ENCODE measurements at regions not wholly inside any gene's neighbourhood (a gene's known extent, or its start where the extent isn't known, plus 50 kb on each side); places are given as distances from the start of the nearest gene placed in this dataset.

GRCh38 chr1:82472489-82473131 is 671.9 kb downstream of the ADGRL2 start:
- DNase-seq = no peak
- Mint-ChIP-seq H3K4me3 (ENCODE audit: low read depth, unreplicated experiment) (no peak overlapping the region), H3K27me3 (ENCODE audit: unreplicated experiment) (no peaks in the 10 kb centered on the region), H3K27ac (ENCODE audit: unreplicated experiment) (no peak overlapping the region), H3K36me3 (ENCODE audit: insufficient read depth, unreplicated experiment) (no peaks in the 10 kb centered on the region), H3K4me1 (ENCODE audit: low read depth, unreplicated experiment) (no peaks in the 10 kb centered on the region), H3K9me3 (ENCODE audit: low read depth, unreplicated experiment) (peaks cover 7% of the 10 kb centered on the region)
- no TSS peak for BruUV-seq (replicated peaks)
- CTCF ChIA-PET = no interaction called here
- TF ChIP-seq CTCF (IDR thresholded peaks at IDR 0.05; ENCODE audit: unreplicated experiment) = no peak
- intact Hi-C loops (cut with micrococcal nuclease; ENCODE audit: unreplicated experiment) = no loop called here

- intact Hi-C loops (cut with micrococcal nuclease; ENCODE audit: unreplicated experiment) = loop anchor here (5.0 kb wide), 1 partner anchor 805 kb away; no protein-coding TSS in a partner anchor
Observed at GRCh38 chr1:82466891-82467290, 666.2 kb downstream of the ADGRL2 start.

GRCh38 chr1:82466416-82466815 is 665.7 kb downstream of the ADGRL2 start:
- no peaks in the 10 kb centered on the region for H3K4me1 Mint-ChIP-seq (ENCODE audit: low read depth, unreplicated experiment)
- BruUV-seq (replicated peaks) = no TSS peak
- TF ChIP-seq CTCF (IDR thresholded peaks at IDR 0.05; ENCODE audit: unreplicated experiment) = no peak
- H3K36me3 Mint-ChIP-seq (ENCODE audit: insufficient read depth, unreplicated experiment) = no peaks in the 10 kb centered on the region
- no peak overlapping the region for H3K27ac Mint-ChIP-seq (ENCODE audit: unreplicated experiment)
- H3K27me3 Mint-ChIP-seq (ENCODE audit: unreplicated experiment) = no peaks in the 10 kb centered on the region
- H3K9me3 Mint-ChIP-seq (ENCODE audit: low read depth, unreplicated experiment) = peaks cover 6% of the 10 kb centered on the region
- intact Hi-C loops (cut with micrococcal nuclease; ENCODE audit: unreplicated experiment) = loop anchor here (5.0 kb wide), 1 partner anchor 804 kb away; no protein-coding TSS in a partner anchor
- no peak overlapping the region for H3K4me3 Mint-ChIP-seq (ENCODE audit: low read depth, unreplicated experiment)
- CTCF ChIA-PET = no interaction called here
- DNase-seq = no peak

More at GRCh38 chr1:82466891-82467290, 666.2 kb downstream of the ADGRL2 start:
- H3K27me3 Mint-ChIP-seq (ENCODE audit: unreplicated experiment) = no peaks in the 10 kb centered on the region
- peaks cover 5% of the 10 kb centered on the region for H3K9me3 Mint-ChIP-seq (ENCODE audit: low read depth, unreplicated experiment)
- DNase-seq = no peak
- H3K36me3 Mint-ChIP-seq (ENCODE audit: insufficient read depth, unreplicated experiment) = no peaks in the 10 kb centered on the region
- H3K4me3 Mint-ChIP-seq (ENCODE audit: low read depth, unreplicated experiment) = no peak overlapping the region
- no peaks in the 10 kb centered on the region for H3K4me1 Mint-ChIP-seq (ENCODE audit: low read depth, unreplicated experiment)
- no TSS peak for BruUV-seq (replicated peaks)
- CTCF ChIA-PET = no interaction called here
- TF ChIP-seq CTCF (IDR thresholded peaks at IDR 0.05; ENCODE audit: unreplicated experiment) = no peak
- H3K27ac Mint-ChIP-seq (ENCODE audit: unreplicated experiment) = no peak overlapping the region

GRCh38 chr1:82465024-82465423 is 664.3 kb downstream of the ADGRL2 start:
- BruUV-seq (replicated peaks) = no TSS peak
- H3K4me3 Mint-ChIP-seq (ENCODE audit: low read depth, unreplicated experiment) = no peak overlapping the region
- CTCF ChIA-PET = no interaction called here
- H3K4me1 Mint-ChIP-seq (ENCODE audit: low read depth, unreplicated experiment) = no peaks in the 10 kb centered on the region
- no peak for DNase-seq
- H3K9me3 Mint-ChIP-seq (ENCODE audit: low read depth, unreplicated experiment) = peaks cover 4% of the 10 kb centered on the region
- H3K27ac Mint-ChIP-seq (ENCODE audit: unreplicated experiment) = no peak overlapping the region
- no peaks in the 10 kb centered on the region for H3K36me3 Mint-ChIP-seq (ENCODE audit: insufficient read depth, unreplicated experiment)
- TF ChIP-seq CTCF (IDR thresholded peaks at IDR 0.05; ENCODE audit: unreplicated experiment) = no peak
- intact Hi-C loops (cut with micrococcal nuclease; ENCODE audit: unreplicated experiment) = loop anchor here (5.0 kb wide), 1 partner anchor 803 kb away; no protein-coding TSS in a partner anchor
- H3K27me3 Mint-ChIP-seq (ENCODE audit: unreplicated experiment) = no peaks in the 10 kb centered on the region
